ENCODE measurements at regions not wholly inside any gene's neighbourhood (a gene's known extent, or its start where the extent isn't known, plus 50 kb on each side); places are given as distances from the start of the nearest gene placed in this dataset.

GRCh38 chr12:102766961-102767360, 150.1 kb downstream of the PAH start:
- TF ChIP-seq CTCF (IDR thresholded peaks at IDR 0.05) (no peak), POLR2A (IDR thresholded peaks at IDR 0.05; ENCODE audit: low read depth) (no peak)
